ENCODE measurements at regions not wholly inside any gene's neighbourhood (a gene's known extent, or its start where the extent isn't known, plus 50 kb on each side); places are given as distances from the start of the nearest gene placed in this dataset.
A peak's percentile ranks its signal among the peaks of the same experiment; 100 is the strongest.
"Not testable (repeated sequence)": the region's sequence is repeated elsewhere in the genome, so short reads cannot be mapped to it uniquely, and the experiment has no call there.

DNA sequence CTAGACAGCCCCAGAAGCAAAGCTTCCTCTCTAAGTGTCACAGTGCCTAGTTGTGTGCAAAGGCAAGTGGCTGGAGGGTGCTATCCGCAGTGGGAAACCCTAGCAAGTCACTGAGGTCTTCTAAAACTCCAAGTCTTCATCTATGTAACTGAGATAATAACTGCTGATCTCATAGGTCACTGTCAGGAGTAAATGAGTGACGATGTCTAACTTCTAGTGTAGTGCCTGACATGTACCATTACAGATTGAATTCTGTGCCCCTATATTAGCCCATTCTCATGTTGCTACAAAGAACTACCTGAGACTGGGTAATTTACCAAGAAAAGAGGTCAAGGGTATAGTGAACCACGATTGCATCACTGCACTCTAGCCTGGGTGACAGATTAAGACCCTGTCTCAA, 253.5 kb upstream of the JARID2 start:
- no peak for DNase-seq (ENCODE audit: low spot score)
- in situ Hi-C loops (cut with HindIII; ENCODE audit: low sequenced_read_pairs): no loop called here

DNA sequence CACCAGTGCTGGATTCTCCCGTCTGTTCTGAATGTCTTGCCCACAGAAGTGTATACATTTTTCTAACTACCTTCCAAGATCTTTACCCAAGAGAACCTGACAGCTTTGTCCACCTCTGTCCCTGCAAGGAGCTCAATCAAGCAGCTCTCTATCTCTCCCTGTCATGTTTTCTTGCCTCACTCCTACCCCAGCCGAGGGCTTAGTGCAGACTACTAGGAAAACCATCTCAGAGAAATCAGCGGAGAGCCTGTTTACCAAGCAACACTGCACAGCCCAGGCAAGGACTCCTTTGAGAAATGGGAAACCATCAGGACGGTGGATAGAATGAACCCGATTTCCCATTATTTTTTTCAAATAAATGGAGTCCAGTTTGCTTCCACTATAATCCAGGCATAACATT, 250.7 kb upstream of the JARID2 start:
- in situ Hi-C loops (cut with HindIII; ENCODE audit: low sequenced_read_pairs): no loop called here
- DNase-seq (ENCODE audit: low spot score): no peak

DNA sequence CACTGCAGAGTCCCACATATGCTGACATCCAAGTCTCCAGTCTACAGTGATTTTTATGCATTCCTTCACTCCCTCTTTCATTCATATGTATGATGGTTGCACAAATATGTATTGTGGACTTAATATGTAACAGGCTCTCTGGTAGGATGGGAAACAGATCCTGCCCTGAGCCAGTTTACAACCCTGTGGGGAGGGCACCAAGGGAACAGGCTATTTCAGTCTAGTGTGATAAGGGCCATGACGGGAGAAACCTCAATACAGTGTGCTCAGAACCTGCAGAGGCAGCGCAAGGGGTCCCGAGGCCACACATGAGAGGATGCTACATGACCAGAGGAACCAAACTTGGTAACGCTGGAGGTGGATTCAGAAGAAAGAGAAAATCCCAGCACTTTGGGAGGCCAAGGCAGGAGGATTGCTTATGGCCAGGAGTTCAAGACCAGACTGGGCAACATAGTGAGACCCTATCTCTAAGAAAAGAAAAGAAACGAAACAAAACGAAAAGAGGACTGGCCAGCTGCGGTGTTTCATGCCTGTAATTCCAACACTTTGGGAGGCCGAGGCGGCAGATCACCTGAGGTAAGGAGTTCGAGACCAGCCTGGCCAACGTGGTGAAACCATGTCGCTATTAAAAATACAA, 249.8 kb upstream of the JARID2 start:
- DNase-seq (ENCODE audit: low spot score): no peak
- in situ Hi-C loops (cut with HindIII; ENCODE audit: low sequenced_read_pairs): no loop called here

DNA sequence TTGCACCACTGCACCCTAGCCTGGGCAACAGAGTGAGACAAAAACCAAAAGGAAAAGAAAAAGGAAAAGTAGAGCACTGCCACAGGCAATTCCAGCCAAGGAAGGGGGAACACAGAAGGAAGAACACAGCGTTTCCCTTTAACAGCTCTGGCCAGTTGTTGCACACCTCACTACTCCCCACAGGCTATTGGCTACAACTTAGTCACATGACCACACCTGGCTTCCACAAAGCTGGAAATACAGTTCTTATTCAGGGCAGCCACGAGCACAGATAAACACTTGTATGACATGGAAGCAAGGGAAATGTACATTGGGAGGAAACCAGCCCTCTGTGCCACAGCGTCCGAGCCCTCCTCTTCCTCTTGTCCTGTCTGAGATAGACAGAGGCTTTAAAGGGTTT, 249.0 kb upstream of the JARID2 start:
- no peak for DNase-seq (ENCODE audit: low spot score)
- in situ Hi-C loops (cut with HindIII; ENCODE audit: low sequenced_read_pairs): no loop called here

DNA sequence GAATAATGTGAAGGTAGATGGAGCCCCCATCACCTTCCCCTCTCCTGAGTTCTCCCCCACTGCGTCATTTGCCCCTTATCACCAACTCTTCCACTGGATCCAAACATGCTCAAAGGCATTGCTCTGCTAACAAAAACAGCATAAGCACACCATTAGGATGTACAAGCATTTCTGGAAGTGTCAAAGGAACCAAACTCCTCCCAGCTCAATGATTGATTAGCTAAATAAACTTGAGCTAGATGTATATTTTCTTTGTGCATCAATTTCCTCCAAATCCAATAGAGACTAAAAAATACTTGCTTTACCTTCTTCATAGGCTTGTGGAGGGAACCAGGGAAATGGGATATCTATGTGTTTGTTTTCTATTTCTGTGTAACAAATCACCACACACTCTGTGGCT, 248.4 kb upstream of the JARID2 start:
- DNase-seq (ENCODE audit: low spot score): no peak
- in situ Hi-C loops (cut with HindIII; ENCODE audit: low sequenced_read_pairs): no loop called here

DNA sequence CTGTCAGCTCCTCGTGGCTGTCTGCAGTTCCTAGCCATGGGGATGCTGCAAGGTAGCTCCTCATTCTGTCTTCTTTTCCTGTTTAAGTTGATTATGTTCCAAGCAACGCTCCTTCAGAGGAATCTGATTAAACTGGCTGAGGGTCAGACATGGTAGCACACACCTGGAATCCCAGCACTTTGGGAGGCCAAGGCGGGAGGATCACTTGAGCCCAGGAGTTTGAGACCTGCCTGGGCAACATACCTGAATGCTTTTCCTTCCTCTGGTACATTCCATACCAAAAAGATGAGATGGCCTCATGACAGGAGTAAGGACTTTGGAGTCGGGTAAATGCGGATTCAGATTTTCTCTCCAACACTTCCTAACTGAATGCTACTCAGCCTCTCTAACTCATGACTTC, 246.8 kb upstream of the JARID2 start:
- no peak for DNase-seq (ENCODE audit: low spot score)
- in situ Hi-C loops (cut with HindIII; ENCODE audit: low sequenced_read_pairs): no loop called here

DNA sequence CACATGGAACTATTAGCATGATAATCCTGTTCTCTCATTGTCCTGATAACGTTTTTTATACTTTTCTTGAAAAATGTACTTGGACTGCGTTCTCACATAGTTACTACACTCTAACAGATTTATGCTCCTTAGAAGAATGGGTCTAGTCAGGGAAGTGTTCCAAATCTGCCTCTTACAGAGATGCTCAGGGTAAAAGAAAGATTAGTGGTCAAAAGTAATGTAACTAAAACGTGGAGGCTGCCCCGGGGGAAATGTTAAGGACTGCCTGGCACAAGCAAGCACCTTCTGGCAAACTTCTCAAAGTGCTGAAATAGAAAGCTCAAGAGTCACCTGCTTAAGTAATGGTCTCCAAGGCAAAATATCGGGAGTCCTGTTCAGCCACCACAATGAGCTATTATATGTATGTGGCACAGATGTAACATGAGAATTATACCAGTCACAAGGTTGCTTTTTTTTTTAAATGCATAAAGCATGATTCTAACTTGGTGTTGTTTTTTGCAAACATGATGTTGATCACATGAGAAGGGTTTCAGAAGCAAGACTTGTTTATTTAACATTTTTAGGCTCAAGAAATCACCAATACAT, 244.5 kb upstream of the JARID2 start:
- no peak for DNase-seq (ENCODE audit: low spot score)
- in situ Hi-C loops (cut with HindIII; ENCODE audit: low sequenced_read_pairs): no loop called here

DNA sequence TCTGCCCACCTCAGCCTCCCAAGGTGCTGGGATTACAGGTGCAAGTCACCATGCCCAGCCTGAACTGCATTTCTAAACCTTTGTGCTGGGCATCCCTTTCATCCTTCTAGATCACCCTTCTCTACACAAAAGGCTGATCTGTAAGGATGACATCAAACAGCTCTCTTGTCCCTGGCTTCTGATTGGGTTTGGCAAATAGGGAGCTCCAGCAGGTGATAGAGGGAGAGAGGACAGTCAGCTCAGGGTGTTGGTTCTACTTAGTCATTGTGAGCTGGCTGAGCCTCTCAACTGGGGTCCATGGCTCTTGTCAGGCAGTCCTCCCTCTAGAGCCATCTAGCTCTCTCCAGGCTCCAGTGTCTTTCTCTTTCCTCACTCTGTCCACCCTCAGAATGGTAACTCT, 237.6 kb upstream of the JARID2 start:
- in situ Hi-C loops (cut with HindIII; ENCODE audit: low sequenced_read_pairs): no loop called here
- no peak for DNase-seq (ENCODE audit: low spot score)

DNA sequence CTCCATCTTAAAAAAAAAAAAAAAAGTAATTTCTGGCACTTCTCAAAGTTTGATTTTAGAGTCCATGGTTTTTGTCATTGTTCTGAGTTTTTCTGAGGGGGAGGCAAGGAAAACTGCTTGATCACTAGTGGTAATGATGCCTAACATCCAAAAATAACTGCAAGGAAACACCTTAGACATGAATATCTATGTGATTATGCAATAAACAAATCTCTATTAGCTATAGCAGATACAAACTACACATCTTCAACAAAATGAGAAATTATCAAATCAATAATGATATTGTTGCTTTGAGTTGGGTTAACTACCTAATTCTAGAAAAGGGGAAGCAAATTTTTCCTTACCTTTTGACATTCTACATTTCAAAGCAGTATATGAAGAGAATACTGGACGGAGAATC, 230.9 kb upstream of the JARID2 start:
- in situ Hi-C loops (cut with HindIII; ENCODE audit: low sequenced_read_pairs): no loop called here

DNA sequence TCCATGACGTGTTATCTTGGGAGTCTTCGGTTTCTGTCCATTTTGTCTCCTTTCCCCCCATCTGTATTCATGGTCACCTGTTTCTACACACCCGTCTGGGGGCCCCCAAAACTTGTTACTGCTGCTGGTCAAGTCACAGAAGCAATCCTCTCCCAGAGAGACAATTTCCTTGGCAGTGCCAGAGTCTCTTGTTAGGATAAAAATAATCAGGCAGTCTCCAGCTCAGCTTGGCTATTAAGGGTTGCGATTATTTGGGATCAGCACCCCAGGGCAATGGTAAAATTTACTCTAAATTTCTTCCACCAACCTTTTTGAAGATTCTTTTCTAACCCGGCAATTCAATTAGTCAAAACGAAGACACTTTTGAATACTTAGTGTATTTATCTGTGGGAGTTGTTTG, 229.1 kb upstream of the JARID2 start:
- no peak for DNase-seq (ENCODE audit: low spot score)
- in situ Hi-C loops (cut with HindIII; ENCODE audit: low sequenced_read_pairs): no loop called here

More for the DNA sequence above, 230.9 kb upstream of the JARID2 start:
- no peak for DNase-seq (ENCODE audit: low spot score)

DNA sequence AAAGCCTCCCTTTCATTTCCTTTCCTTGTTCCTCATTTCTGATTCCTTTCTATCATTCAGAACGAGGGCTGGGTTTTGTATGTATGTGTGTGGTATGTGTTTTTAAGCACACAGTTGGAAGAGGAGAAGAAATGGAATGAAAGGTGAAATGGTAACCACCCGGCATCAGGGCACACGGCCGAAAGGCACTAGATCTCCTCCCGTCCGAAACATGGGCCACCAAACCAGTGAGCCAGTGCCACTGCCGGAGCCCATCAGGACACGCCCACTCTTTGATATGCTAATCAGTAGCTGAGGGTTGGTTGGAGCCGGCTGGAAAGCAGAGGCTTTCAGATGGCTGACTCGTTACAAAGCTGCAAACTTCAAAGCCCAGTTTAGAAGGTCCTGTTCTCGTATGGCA, 228.6 kb upstream of the JARID2 start:
- in situ Hi-C loops (cut with HindIII; ENCODE audit: low sequenced_read_pairs): no loop called here
- DNase-seq (ENCODE audit: low spot score): peak; percentile 37

DNA sequence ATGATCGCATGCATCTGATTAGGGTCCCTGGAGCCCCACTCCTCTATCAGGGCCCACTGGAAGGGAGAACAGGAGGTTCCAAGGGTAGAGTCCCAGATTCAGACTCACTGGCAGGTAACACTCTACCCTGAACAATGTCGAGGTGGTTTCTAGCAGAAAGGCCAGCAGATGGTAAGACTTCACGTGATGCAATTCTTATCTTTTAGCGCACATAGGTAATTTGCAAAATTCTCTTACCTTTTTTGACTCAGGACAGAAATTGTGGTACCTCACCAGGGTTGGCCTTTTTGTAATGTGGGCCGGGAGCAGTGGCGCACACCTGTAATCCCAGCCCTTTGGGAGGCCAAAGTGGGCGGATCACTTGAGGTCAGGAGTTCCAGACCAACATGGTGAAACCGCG, 228.1 kb upstream of the JARID2 start:
- in situ Hi-C loops (cut with HindIII; ENCODE audit: low sequenced_read_pairs): no loop called here
- no peak for DNase-seq (ENCODE audit: low spot score)

DNA sequence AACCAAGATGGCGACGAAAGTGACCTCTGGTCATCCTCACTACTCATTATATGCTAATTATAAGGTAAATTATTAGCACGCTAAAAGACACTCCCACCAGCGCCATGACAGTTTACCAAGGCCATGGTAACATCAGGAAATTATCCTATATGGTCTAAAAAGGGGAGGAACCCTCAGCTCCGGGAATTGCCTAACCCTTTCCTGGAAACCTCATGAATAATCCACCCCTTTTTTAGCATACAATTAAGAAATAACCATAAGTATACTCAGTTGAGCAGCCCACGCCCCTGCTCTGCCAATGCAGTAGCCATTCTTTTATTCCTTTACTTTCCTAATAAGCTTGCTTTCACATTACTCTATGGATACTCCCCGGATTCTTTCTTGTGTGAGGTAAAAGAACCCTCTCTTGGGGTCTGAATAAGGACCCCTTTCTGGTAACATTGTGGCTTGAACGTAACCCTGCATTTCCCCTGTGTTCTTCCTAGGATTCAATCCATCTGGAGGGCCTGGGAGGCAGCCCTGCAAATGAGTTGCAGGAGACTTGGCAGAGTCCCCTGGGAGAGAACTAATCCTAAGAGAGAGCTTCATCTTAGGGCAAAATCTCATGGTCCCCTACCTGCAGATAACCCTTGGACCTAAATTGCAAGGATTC, 225.6 kb upstream of the JARID2 start:
- in situ Hi-C loops (cut with HindIII; ENCODE audit: low sequenced_read_pairs): no loop called here
- DNase-seq (ENCODE audit: low spot score): no peak

DNA sequence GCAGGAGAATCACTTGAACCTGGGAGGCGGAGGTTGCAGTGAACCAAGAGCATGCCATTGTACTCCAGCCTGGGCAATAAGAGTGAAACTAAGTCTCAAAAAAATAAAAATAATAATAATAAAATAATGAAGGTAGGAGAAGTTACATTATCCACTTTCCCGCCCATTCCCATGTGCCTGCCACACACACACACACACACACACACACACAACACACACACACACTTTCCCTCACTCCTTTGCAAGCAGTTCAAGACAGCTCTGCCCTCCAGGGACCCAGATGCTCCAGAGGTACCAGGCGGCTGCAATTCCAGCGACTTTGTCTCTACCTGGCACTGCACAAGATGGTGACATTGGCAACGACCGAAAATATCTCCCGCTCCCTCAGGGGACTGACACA, 224.8 kb upstream of the JARID2 start:
- DNase-seq (ENCODE audit: low spot score): no peak
- in situ Hi-C loops (cut with HindIII; ENCODE audit: low sequenced_read_pairs): no loop called here

DNA sequence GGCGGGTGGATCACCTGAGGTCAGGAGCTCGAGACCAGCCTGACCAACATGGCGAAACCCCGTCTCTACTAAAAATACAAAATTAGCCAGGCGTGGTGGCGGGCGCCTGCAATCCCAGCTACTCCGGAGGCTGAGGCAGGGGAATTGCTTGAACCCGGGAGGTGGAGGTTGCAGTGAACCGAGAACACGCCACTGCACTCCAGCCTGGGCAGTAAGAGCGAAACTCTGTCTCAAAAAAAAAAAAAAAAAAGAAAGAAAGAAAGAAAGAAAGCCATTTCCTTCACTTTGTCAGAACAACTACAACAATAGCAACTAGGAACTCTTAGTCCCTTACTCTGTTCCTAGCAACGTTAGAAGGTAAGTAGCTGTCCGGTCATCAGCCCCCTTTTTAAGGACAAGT, 222.9 kb upstream of the JARID2 start:
- in situ Hi-C loops (cut with HindIII; ENCODE audit: low sequenced_read_pairs); DNase-seq (ENCODE audit: low spot score): not testable (repeated sequence)

DNA sequence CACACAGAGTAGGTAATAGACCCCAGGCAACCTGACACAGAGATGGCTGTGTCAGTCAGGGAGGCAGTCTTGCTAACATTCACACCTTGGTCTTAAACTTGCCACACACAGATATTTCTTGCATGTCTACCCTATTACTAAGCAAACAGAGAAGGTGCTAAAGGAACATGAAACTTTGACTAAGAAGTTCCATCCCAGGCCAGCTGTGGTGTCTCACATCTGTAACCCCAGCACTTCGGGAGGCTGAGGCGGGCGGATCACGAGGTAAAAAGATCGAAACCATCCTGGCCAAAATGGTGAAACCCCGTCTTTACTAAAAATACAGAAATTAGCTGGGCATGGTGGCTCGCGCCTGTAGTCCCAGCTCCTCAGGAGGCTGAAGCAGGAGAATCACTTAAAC, 222.4 kb upstream of the JARID2 start:
- DNase-seq (ENCODE audit: low spot score): no peak
- in situ Hi-C loops (cut with HindIII; ENCODE audit: low sequenced_read_pairs): no loop called here

DNA sequence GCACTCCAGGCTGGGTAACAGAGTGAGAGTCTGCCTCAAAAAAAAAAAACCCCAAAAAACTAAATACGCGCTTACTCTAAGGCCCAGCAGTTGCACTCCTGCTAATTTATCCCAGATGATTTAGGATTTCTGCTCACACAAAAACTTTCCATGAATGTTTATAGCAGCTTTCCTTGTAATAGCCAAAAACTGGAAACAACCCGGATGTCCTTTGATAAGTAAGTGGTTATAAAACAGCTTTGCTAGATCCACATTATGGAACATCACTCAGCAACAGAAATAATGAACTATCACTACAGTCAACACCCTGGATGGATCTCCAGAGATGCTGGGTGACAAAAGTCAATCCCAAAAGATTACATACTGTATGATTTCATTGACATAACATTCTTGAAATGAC, 220.4 kb upstream of the JARID2 start:
- no peak for DNase-seq (ENCODE audit: low spot score)
- in situ Hi-C loops (cut with HindIII; ENCODE audit: low sequenced_read_pairs): no loop called here

DNA sequence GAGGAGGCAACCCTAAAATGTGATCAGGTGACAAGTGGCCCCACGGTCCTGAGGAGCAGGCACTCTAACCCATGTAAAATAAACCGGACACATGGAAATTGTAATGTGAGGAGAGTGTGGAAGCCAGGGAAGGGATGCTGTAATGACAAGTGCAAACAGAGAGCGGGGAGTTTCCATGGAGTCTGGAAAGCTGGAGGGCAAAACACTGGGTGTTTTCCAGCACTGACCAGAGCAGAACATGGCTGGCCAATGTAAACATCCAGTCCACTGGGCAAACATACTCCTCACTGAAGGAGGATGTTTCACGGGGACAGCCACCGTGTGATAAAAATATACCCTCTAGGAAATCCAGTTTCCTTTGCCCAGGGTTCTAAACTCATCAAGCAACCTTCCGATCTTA, 219.0 kb upstream of the JARID2 start:
- no peak for DNase-seq (ENCODE audit: low spot score)
- in situ Hi-C loops (cut with HindIII; ENCODE audit: low sequenced_read_pairs): no loop called here

DNA sequence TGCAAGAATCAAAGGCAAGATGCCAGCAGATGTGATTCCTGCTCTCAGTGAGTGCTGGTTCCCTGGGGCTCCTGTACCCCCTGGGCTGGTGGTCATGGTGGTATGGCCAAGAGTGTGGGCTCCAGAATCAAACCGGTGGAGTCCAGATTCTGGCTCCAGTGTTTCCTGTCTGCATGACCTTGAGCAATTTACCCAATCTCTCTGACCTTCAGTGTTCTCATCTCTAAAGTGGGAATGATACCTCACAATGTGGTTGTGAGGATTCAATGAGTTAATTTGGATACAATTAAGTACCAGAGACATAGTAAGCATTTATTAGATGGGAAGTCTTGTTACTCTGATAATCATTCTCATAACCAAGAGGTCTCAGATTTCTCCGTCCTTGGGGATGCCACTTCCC, 218.4 kb upstream of the JARID2 start:
- no peak for DNase-seq (ENCODE audit: low spot score)
- in situ Hi-C loops (cut with HindIII; ENCODE audit: low sequenced_read_pairs): no loop called here

DNA sequence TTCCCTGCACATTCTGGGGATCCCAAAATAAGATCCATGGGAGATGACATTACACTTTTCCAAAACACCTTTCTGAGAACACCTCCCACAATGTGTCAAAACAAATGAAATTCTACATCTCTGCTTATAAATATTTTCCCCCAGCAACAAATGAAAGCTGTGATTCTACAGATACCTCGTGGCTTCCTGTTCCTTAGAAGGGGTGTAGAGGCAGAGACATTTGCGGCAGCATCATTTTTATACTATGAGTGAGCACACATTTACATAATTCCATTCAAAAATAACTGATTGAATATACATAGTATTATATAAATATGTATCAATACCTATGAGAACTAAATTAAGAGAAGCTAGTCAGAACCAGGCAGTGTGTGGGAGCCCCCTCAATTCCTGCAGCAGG, 213.9 kb upstream of the JARID2 start:
- in situ Hi-C loops (cut with HindIII; ENCODE audit: low sequenced_read_pairs): no loop called here
- no peak for DNase-seq (ENCODE audit: low spot score)

DNA sequence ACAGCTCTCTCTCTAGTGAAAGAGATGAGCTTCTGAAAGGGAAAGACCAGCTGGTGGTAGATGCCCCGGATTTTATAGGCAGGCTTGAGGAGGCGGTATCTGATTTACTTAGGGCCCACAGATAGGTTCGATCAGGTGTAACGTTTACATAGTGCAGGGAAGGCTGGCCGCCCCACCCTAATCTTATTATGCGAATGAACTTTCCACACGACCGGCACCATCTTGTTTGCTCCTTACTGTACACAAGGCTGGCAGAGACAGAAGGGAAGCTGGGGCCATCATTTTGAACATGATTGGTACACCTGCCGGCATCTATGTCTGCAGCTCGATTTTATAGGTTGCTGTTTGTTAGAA, 212.0 kb upstream of the JARID2 start:
- in situ Hi-C loops (cut with HindIII; ENCODE audit: low sequenced_read_pairs): no loop called here
- no peak for DNase-seq (ENCODE audit: low spot score)
